Hepatocyte (in vitro differentiated cells): ENCODE measurements at regions not wholly inside any gene's neighbourhood (a gene's known extent, or its start where the extent isn't known, plus 50 kb on each side); places are given as distances from the start of the nearest gene placed in this dataset.

ENCODE experiments used
- EZH2 ChIP-seq: fragments of 200-600 bp; sonication (generic); IDR thresholded peaks from 2 replicates; pipeline ENCODE4 v1.6.1; 2016; ENCODE audit warnings: antibody characterized with exemption, mild to moderate bottlenecking, borderline replicate concordance
- EZH2phosphoT487 ChIP-seq: fragments of 200-600 bp; sonication (generic); IDR thresholded peaks from one replicate; pipeline ENCODE4 v1.6.1; 2018; ENCODE audit warnings: antibody characterized with exemption, mild to moderate bottlenecking, low read depth, moderate library complexity; ENCODE audit not compliant: unreplicated experiment, severe bottlenecking
- TF ChIP-seq, protein P1 (sequence below): fragments of 200-600 bp; sonication (generic); IDR thresholded peaks from 2 replicates; pipeline ENCODE4 v1.5.1; 2016; ENCODE audit warnings: antibody characterized with exemption, mild to moderate bottlenecking; ENCODE audit not compliant: poor library complexity

DNA sequence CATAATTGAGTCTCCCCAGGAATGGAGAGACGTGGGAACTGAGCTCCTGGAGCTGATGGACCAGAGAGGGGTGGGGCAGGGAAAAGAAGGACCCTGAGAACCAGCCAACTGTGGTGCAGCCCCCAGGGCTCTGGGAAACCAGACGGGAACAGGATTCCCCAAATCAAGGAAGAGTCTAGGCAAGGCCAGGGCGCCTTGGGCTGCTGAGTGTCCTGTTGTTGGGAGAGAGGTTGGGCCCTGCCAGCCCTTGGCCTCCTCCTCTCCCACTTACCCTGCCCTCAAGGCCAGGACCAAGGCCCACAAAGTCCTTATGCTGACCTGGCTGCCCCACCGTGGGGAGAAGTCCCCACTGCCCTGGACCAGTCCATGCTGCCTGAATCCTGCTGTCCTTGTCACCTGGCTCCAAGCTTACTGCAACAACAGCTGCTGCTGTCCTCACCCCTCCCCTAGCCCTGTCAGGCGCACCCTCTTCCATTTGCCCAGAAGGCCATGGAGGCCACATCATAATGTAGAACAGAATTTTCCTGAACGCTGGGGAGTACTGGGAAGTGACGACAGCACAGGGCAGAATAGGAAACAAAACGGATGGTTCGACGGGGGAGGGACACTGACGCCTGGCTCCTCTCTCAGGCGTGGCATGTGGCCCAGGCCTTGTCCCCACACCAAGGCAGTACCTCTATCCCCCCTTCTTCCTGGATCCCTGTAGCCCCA is 132.9 kb upstream of the ZMIZ1 start:
- TF ChIP-seq, protein P1, sequence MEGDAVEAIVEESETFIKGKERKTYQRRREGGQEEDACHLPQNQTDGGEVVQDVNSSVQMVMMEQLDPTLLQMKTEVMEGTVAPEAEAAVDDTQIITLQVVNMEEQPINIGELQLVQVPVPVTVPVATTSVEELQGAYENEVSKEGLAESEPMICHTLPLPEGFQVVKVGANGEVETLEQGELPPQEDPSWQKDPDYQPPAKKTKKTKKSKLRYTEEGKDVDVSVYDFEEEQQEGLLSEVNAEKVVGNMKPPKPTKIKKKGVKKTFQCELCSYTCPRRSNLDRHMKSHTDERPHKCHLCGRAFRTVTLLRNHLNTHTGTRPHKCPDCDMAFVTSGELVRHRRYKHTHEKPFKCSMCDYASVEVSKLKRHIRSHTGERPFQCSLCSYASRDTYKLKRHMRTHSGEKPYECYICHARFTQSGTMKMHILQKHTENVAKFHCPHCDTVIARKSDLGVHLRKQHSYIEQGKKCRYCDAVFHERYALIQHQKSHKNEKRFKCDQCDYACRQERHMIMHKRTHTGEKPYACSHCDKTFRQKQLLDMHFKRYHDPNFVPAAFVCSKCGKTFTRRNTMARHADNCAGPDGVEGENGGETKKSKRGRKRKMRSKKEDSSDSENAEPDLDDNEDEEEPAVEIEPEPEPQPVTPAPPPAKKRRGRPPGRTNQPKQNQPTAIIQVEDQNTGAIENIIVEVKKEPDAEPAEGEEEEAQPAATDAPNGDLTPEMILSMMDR, result no peak
- TF ChIP-seq EZH2phosphoT487 (no peak), EZH2 (no peak)
